Activated CD8-positive, alpha-beta T cell treated with anti-CD3 and anti-CD28 coated beads for 36 hours (primary cell): ENCODE measurements at regions not wholly inside any gene's neighbourhood (a gene's known extent, or its start where the extent isn't known, plus 50 kb on each side); places are given as distances from the start of the nearest gene placed in this dataset.

Experiments used
- ATAC-seq: fragments of 200-7000 bp; cut with Tn5 transposase; one replicate; pipeline ENCODE4 v1.10.0; 2021; ENCODE audit warnings: mild to moderate bottlenecking, moderate library complexity
- CTCF ChIA-PET: fragments of 350-600 bp; sonication (Branson Sonifier 250); formaldehyde crosslinking; loops from one replicate; lab custom pipeline; 2021; ENCODE audit warnings: antibody characterized with exemption; lab: Charles Lee
- POLR2A ChIA-PET: fragments of 350-600 bp; sonication (Branson Sonifier 250); formaldehyde crosslinking; loops from one replicate; lab custom pipeline; 2021; ENCODE audit warnings: antibody characterized with exemption; lab: Charles Lee
- DNase-seq: peaks from one replicate; pipeline ENCODE4 v3.0.0-alpha.2; 2020
- H3K27ac Mint-ChIP-seq: one replicate; pipeline ENCODE4 v1.8.0; 2021; ENCODE audit warnings: mild to moderate bottlenecking, mixed read lengths
- H3K27me3 Mint-ChIP-seq: one replicate; pipeline ENCODE4 v1.8.0; 2021; ENCODE audit warnings: mixed read lengths
- H3K36me3 Mint-ChIP-seq: one replicate; pipeline ENCODE4 v1.8.0; 2021; ENCODE audit warnings: low read depth, mixed read lengths
- H3K4me1 Mint-ChIP-seq: one replicate; pipeline ENCODE4 v1.8.0; 2021; ENCODE audit warnings: low read depth, mixed read lengths
- H3K4me3 Mint-ChIP-seq: one replicate; pipeline ENCODE4 v1.8.0; 2021; ENCODE audit warnings: mild to moderate bottlenecking, moderate library complexity, mixed read lengths
- H3K9me3 Mint-ChIP-seq: one replicate; pipeline ENCODE4 v1.8.0; 2021; ENCODE audit warnings: mixed read lengths
- CTCF ChIP-seq: fragments of 200-600 bp; IDR thresholded peaks from one replicate; pipeline ENCODE4 v1.8.0; 2022; ENCODE audit warnings: antibody characterized with exemption, mild to moderate bottlenecking
- intact Hi-C: fragments of 100-400 bp; cut with micrococcal nuclease; formaldehyde crosslinking; loops from one replicate; pipeline ENCODE4 v1.10.0; 2022

DNA sequence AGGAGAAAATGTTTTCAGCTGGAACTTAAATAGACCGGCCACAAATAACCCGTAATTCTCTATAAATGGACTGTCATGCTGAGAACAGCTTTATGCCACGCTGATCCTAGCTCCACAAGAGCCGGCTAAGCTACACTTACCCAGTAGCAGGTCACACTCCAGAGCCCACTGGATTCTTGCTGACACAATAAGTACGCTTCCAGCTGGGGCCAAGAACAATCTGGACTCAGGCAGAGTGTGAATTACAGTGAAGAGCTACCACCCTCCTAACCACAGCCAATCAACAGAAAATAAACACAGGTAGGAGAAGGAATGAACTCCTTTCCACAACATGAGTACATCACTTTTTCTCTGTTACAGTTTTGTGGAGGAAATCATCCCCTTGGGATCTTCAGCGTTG, 531.3 kb downstream of the GALC start:
- Mint-ChIP-seq H3K9me3 (no peaks in the 10 kb centered on the region), H3K27me3 (no peaks in the 10 kb centered on the region), H3K4me1 (no peaks in the 10 kb centered on the region), H3K27ac (no peak overlapping the region), H3K36me3 (no peaks in the 10 kb centered on the region), H3K4me3 (no peak overlapping the region)
- intact Hi-C loops = no loop called here
- DNase-seq = no peak
- ChIA-PET POLR2A (no interaction called here), CTCF (no interaction called here)
- ATAC-seq = no peak
- TF ChIP-seq CTCF = no peak

DNA sequence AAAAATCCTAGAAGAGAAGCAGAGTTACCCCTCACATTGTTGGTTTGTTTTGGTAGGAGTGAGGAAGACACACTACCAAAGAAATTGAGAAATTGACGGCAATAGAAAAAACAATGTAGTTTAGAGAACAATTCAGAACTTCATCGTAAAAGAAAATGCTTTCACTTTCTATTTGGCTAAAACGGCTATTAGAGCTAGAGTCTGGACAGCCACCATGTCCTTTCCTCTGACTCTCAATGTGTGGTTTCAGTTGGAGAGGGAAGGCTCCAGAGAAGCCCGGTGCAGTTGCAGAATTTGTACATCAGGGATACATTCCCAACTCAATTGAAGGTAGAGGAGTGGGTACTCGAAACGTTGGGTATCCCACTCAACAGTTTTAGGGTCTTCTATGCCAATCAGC, 535.3 kb downstream of the GALC start:
- Mint-ChIP-seq H3K36me3 (no peaks in the 10 kb centered on the region), H3K4me1 (no peaks in the 10 kb centered on the region), H3K27me3 (no peaks in the 10 kb centered on the region), H3K9me3 (no peaks in the 10 kb centered on the region), H3K4me3 (no peak overlapping the region), H3K27ac (no peak overlapping the region)
- ChIA-PET POLR2A (no interaction called here), CTCF (no interaction called here)
- TF ChIP-seq CTCF = no peak
- DNase-seq = no peak
- intact Hi-C loops = no loop called here
- ATAC-seq = no peak

- intact Hi-C loops = no loop called here
- TF ChIP-seq CTCF = no peak
Measured at GRCh38 chr14:87450193-87450592, 542.8 kb downstream of the GALC start.

GRCh38 chr14:87449016-87449415, 544.0 kb downstream of the GALC start:
- ChIA-PET CTCF (no interaction called here), POLR2A (no interaction called here)
- Mint-ChIP-seq H3K4me3 (no peak overlapping the region), H3K4me1 (no peaks in the 10 kb centered on the region), H3K36me3 (no peaks in the 10 kb centered on the region), H3K27ac (no peak overlapping the region), H3K27me3 (no peaks in the 10 kb centered on the region), H3K9me3 (no peaks in the 10 kb centered on the region)
- TF ChIP-seq CTCF = no peak
- ATAC-seq (no peak), DNase-seq (no peak)
- intact Hi-C loops = no loop called here

More at GRCh38 chr14:87450193-87450592, 542.8 kb downstream of the GALC start:
- no peak overlapping the region for H3K27ac Mint-ChIP-seq
- no peaks in the 10 kb centered on the region for H3K36me3 Mint-ChIP-seq
- no peaks in the 10 kb centered on the region for H3K4me1 Mint-ChIP-seq
- DNase-seq (no peak), ATAC-seq (no peak)
- H3K4me3 Mint-ChIP-seq = no peak overlapping the region
- CTCF ChIA-PET = no interaction called here
- POLR2A ChIA-PET = no interaction called here
- no peaks in the 10 kb centered on the region for H3K27me3 Mint-ChIP-seq
- H3K9me3 Mint-ChIP-seq = no peaks in the 10 kb centered on the region

- H3K9me3 Mint-ChIP-seq = peaks cover 5% of the 10 kb centered on the region
Measured at GRCh38 chr14:87443787-87444186, 549.2 kb downstream of the GALC start.

More at GRCh38 chr14:87443787-87444186, 549.2 kb downstream of the GALC start:
- CTCF ChIA-PET = no interaction called here
- DNase-seq = no peak
- no peak for ATAC-seq
- intact Hi-C loops = no loop called here
- POLR2A ChIA-PET = no interaction called here
- H3K4me3 Mint-ChIP-seq = no peak overlapping the region
- H3K27ac Mint-ChIP-seq = no peak overlapping the region
- no peaks in the 10 kb centered on the region for H3K4me1 Mint-ChIP-seq
- TF ChIP-seq CTCF = no peak
- H3K36me3 Mint-ChIP-seq = no peaks in the 10 kb centered on the region
- no peaks in the 10 kb centered on the region for H3K27me3 Mint-ChIP-seq
